IMR-90 (cell line): ENCODE measurements at regions not wholly inside any gene's neighbourhood (a gene's known extent, or its start where the extent isn't known, plus 50 kb on each side); places are given as distances from the start of the nearest gene placed in this dataset.

Source experiments
- ATAC-seq: fragments of 200-7000 bp; cut with Tn5 transposase; 2 replicates; pipeline ENCODE4 v1.9.1; 2020; ENCODE audit warnings: low read depth, mild to moderate bottlenecking, moderate library complexity
- BruUV-seq: library from RNA; stranded (reverse); fragments of 400-500 nt; replicated peaks from 2 replicates; lab custom pipeline; 2021; lab: Mats Ljungman, UMichigan
- CTCF ChIA-PET: fragments of 300-600 bp; formaldehyde crosslinking; extraction: SDS; loops from one replicate; lab custom pipeline; 2021; ENCODE audit warnings: antibody characterized with exemption; lab: Yijun Ruan, JAX
- POLR2A ChIA-PET: fragments of 300-600 bp; sonication (Branson Sonifier 250); formaldehyde crosslinking; loops from one replicate; lab custom pipeline; 2022; ENCODE audit warnings: antibody characterized with exemption; ENCODE audit not compliant: unreplicated experiment; lab: Charles Lee
- DNase-seq: peaks from one replicate; pipeline ENCODE4 v3.0.0; 2013
- H2AFZ ChIP-seq: replicated peaks from 2 replicates; pipeline ENCODE3; 2013; ENCODE audit warnings: low read length, mild to moderate bottlenecking; ENCODE audit not compliant: poor library complexity
- H2AK5ac ChIP-seq: 2 replicates; pipeline ENCODE4 v1.6.1; 2013; ENCODE audit warnings: low read depth, low read length, inconsistent platforms
- H2AK9ac ChIP-seq: replicated peaks from 2 replicates; pipeline ENCODE3; 2013; ENCODE audit warnings: mild to moderate bottlenecking, low read depth, low read length, moderate library complexity; ENCODE audit not compliant: poor library complexity
- H2BK120ac ChIP-seq: 2 replicates; pipeline ENCODE4 v1.6.1; 2013; ENCODE audit warnings: low read depth, low read length, inconsistent platforms
- H2BK15ac ChIP-seq: 3 replicates; pipeline ENCODE4 v1.6.1; 2013; ENCODE audit warnings: low read depth, low read length, inconsistent platforms
- H2BK20ac ChIP-seq: 2 replicates; pipeline ENCODE4 v1.6.1; 2013; ENCODE audit warnings: low read depth, mild to moderate bottlenecking, inconsistent platforms, low read length, moderate library complexity
- H2BK5ac ChIP-seq: 2 replicates; pipeline ENCODE4 v1.6.1; 2013; ENCODE audit warnings: mild to moderate bottlenecking, low read depth, low read length, inconsistent platforms; ENCODE audit not compliant: poor library complexity, severe bottlenecking
- H3K14ac ChIP-seq: replicated peaks from 2 replicates; pipeline ENCODE4 v1.6.1; 2013; ENCODE audit warnings: low read depth, low read length, inconsistent platforms
- H3K18ac ChIP-seq: 2 replicates; pipeline ENCODE4 v1.6.1; 2013; ENCODE audit warnings: low read depth, low read length, control low read depth
- H3K23ac ChIP-seq: 2 replicates; pipeline ENCODE4 v1.6.1; 2013; ENCODE audit warnings: low read depth, low read length, inconsistent platforms
- H3K27ac ChIP-seq: 2 replicates; pipeline ENCODE4 v1.5.1; 2013; ENCODE audit warnings: mild to moderate bottlenecking, control low read depth, low read length; ENCODE audit not compliant: insufficient read depth
- H3K27me3 ChIP-seq: 2 replicates; pipeline ENCODE4 v1.6.1; 2013; ENCODE audit warnings: low read length; ENCODE audit not compliant: control insufficient read depth, insufficient read depth
- H3K36me3 ChIP-seq: 2 replicates; pipeline ENCODE4 v1.6.1; 2013; ENCODE audit warnings: low read length, mixed read lengths; ENCODE audit not compliant: control insufficient read depth, insufficient read depth
- H3K4ac ChIP-seq: 2 replicates; pipeline ENCODE4 v1.6.1; 2013; ENCODE audit warnings: low read depth, low read length, inconsistent platforms
- H3K4me1 ChIP-seq: 2 replicates; pipeline ENCODE4 v1.6.1; 2013; ENCODE audit warnings: low read length, mixed read lengths; ENCODE audit not compliant: control insufficient read depth, insufficient read depth
- H3K4me2 ChIP-seq: 2 replicates; pipeline ENCODE4 v1.6.1; 2013; ENCODE audit warnings: low read depth, mild to moderate bottlenecking, control low read depth, low read length, moderate library complexity
- H3K4me3 ChIP-seq: 2 replicates; pipeline ENCODE4 v1.5.1; 2013; ENCODE audit warnings: low read depth, mild to moderate bottlenecking, control low read depth, low read length, moderate library complexity; ENCODE audit not compliant: insufficient read depth
- H3K56ac ChIP-seq: 2 replicates; pipeline ENCODE4 v1.6.1; 2013; ENCODE audit warnings: low read length, inconsistent platforms; ENCODE audit not compliant: insufficient read depth; ENCODE audit errors: extremely low read depth
- H3K79me1 ChIP-seq, 2 experiments: 2 replicates each; pipeline ENCODE4 v1.6.1; 2013; ENCODE audit warnings: low read length in 2 of 2, inconsistent platforms in 1 of 2, low read depth in 1 of 2
- H3K9ac ChIP-seq: 2 replicates; pipeline ENCODE4 v1.6.1; 2013; ENCODE audit warnings: low read depth, low read length, control low read depth
- H3K9me1 ChIP-seq: 2 replicates; pipeline ENCODE4 v1.6.1; 2013; ENCODE audit warnings: low read length, inconsistent platforms; ENCODE audit not compliant: insufficient read depth
- H3K9me3 ChIP-seq: 2 replicates; pipeline ENCODE4 v1.6.1; 2013; ENCODE audit warnings: low read length; ENCODE audit not compliant: control insufficient read depth, insufficient read depth
- H4K20me1 ChIP-seq: 2 replicates; pipeline ENCODE4 v1.6.1; 2013; ENCODE audit warnings: low read length, inconsistent platforms; ENCODE audit not compliant: insufficient read depth
- H4K5ac ChIP-seq: 2 replicates; pipeline ENCODE4 v1.6.1; 2013; ENCODE audit warnings: mild to moderate bottlenecking, low read depth, low read length, control low read depth
- H4K8ac ChIP-seq, 2 experiments: 2 replicates each; pipeline ENCODE4 v1.6.1; 2013; ENCODE audit warnings: low read depth in 2 of 2, low read length in 2 of 2, control low read depth in 1 of 2, inconsistent platforms in 1 of 2
- H4K91ac ChIP-seq: 2 replicates; pipeline ENCODE4 v1.6.1; 2013; ENCODE audit warnings: low read depth, low read length, inconsistent platforms; ENCODE audit not compliant: insufficient read depth
- CEBPB ChIP-seq: IDR thresholded peaks from 2 replicates; pipeline ENCODE4 v1.6.1; 2012; ENCODE audit warnings: low read depth, low read length, improper control_type of control experiment
- CHD1 ChIP-seq: IDR thresholded peaks from 2 replicates; pipeline ENCODE4 v1.6.1; 2012; ENCODE audit warnings: low read depth, low read length, improper control_type of control experiment
- FOS ChIP-seq: fragments of 150-350 bp; IDR thresholded peaks from 2 replicates; pipeline ENCODE4 v1.6.1; 2016; ENCODE audit warnings: low read depth, low read length
- MAFK ChIP-seq: IDR thresholded peaks from 2 replicates; pipeline ENCODE4 v1.6.1; 2012; ENCODE audit warnings: low read depth, low read length, improper control_type of control experiment
- MXI1 ChIP-seq: IDR thresholded peaks from 2 replicates; pipeline ENCODE4 v1.6.1; 2012; ENCODE audit warnings: low read depth, mild to moderate bottlenecking, low read length, moderate library complexity, borderline replicate concordance
- RFX5 ChIP-seq: IDR thresholded peaks from 2 replicates; pipeline ENCODE4 v1.8.0; 2012; ENCODE audit warnings: low read depth, mild to moderate bottlenecking, low read length, moderate library complexity
- WGBS, 2 experiments: methylation state at CpG; one replicate each; pipeline versions ENCODE4 v1.1.5 to v1.1.7; 2013; ENCODE audit warnings: missing lambda C conversion rate in 2 of 2; ENCODE audit not compliant: insufficient read length in 1 of 2; ENCODE audit errors: extremely low coverage in 2 of 2; 5-methylcytosine and 5-hydroxymethylcytosine counted together
- dilution Hi-C: fragments of 300-500 bp; cut with HindIII; formaldehyde crosslinking; loops from one replicate; pipeline ENCODE4 v1.14.3; 2018; ENCODE audit warnings: low sequenced_read_pairs; ENCODE audit not compliant: unreplicated experiment
- in situ Hi-C: fragments of 300-500 bp; cut with MboI; formaldehyde crosslinking; loops from 3 replicates; pipeline ENCODE4 v1.14.3; 2019; ENCODE audit warnings: low sequenced_read_pairs, inconsistent platforms, mixed read lengths
- intact Hi-C: fragments of 100-400 bp; cut with micrococcal nuclease; formaldehyde crosslinking; loops from 2 replicates; pipeline ENCODE4 v1.10.0; 2022
- TF ChIP-seq, protein P1 (sequence below): conservative IDR thresholded peaks from 2 replicates; pipeline ENCODE4 v1.5.1; 2012; ENCODE audit warnings: mild to moderate bottlenecking, low read depth, low read length, improper control_type of control experiment

DNA sequence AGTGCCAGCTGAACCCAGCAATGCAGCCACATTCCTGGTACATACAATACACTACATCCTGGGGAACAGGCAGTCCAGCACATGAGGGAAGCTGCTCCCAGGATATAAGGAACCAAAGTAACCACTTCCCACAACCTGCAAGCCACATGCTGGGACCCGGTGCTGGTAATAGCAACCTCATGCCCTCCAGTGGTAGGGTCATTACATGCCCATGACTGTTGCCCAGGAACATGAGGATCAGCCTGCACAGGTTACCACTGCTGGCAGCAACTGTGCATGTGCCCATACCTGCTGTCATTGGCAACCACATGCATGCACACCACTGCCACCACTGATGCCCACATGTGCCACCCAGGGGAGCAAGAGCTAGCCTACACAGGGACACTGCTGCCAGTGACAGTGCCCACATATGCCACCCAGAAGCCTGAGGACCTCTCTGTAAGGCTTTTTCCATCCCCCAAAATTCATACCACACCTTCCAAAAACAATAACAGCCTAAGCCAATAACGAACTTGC, 1982.5 kb downstream of the ARAP2 start:
- H3K27ac ChIP-seq, result no peak overlapping the region
- H2BK15ac ChIP-seq, result no peak overlapping the region
- no peak overlapping the region for H4K5ac ChIP-seq
- H3K18ac ChIP-seq, result no peak overlapping the region
- dilution Hi-C loops, result no loop called here
- H2BK120ac ChIP-seq, result no peak overlapping the region
- H2BK20ac ChIP-seq, result no peak overlapping the region
- TF ChIP-seq CHD1, result no peak
- TF ChIP-seq CEBPB, result no peak
- TF ChIP-seq, protein P1, sequence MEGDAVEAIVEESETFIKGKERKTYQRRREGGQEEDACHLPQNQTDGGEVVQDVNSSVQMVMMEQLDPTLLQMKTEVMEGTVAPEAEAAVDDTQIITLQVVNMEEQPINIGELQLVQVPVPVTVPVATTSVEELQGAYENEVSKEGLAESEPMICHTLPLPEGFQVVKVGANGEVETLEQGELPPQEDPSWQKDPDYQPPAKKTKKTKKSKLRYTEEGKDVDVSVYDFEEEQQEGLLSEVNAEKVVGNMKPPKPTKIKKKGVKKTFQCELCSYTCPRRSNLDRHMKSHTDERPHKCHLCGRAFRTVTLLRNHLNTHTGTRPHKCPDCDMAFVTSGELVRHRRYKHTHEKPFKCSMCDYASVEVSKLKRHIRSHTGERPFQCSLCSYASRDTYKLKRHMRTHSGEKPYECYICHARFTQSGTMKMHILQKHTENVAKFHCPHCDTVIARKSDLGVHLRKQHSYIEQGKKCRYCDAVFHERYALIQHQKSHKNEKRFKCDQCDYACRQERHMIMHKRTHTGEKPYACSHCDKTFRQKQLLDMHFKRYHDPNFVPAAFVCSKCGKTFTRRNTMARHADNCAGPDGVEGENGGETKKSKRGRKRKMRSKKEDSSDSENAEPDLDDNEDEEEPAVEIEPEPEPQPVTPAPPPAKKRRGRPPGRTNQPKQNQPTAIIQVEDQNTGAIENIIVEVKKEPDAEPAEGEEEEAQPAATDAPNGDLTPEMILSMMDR, result no peak
- no peak for TF ChIP-seq MAFK
- TF ChIP-seq FOS, result no peak
- no peak for TF ChIP-seq MXI1
- no peak for TF ChIP-seq RFX5
- no peaks in the 10 kb centered on the region for H3K27me3 ChIP-seq
- H2AFZ ChIP-seq, result no peak overlapping the region
- no peak overlapping the region for H3K4me3 ChIP-seq
- no peak overlapping the region for H3K4me2 ChIP-seq
- H3K4me1 ChIP-seq, result no peaks in the 10 kb centered on the region
- ATAC-seq (no peak), DNase-seq (no peak)
- no CpG with 5 or more reads among the region's 2 CpGs for WGBS, 2 experiments
- no peak overlapping the region for H4K91ac ChIP-seq
- in situ Hi-C loops, result no loop called here
- H3K79me1 ChIP-seq, result no peaks in the 10 kb centered on the region
- no peak overlapping the region for H4K8ac ChIP-seq
- H2AK9ac ChIP-seq, result no peak overlapping the region
- H3K9ac ChIP-seq, result no peak overlapping the region
- no peaks in the 10 kb centered on the region for H4K20me1 ChIP-seq
- H3K9me1 ChIP-seq, result no peaks in the 10 kb centered on the region
- no peak overlapping the region for H3K56ac ChIP-seq
- H2AK5ac ChIP-seq, result no peak overlapping the region
- H3K14ac ChIP-seq, result no peak overlapping the region
- H3K9me3 ChIP-seq, result no peaks in the 10 kb centered on the region
- CTCF ChIA-PET, result no interaction called here
- H3K36me3 ChIP-seq, result no peaks in the 10 kb centered on the region
- H3K4ac ChIP-seq, result no peak overlapping the region
- H2BK5ac ChIP-seq, result no peak overlapping the region
- POLR2A ChIA-PET, result no interaction called here
- BruUV-seq, result no TSS peak
- H3K23ac ChIP-seq, result no peak overlapping the region
- intact Hi-C loops, result no loop called here
